ENCODE measurements at regions not wholly inside any gene's neighbourhood (a gene's known extent, or its start where the extent isn't known, plus 50 kb on each side); places are given as distances from the start of the nearest gene placed in this dataset.

- ChIA-PET POLR2A (no interaction called here), CTCF (ENCODE audit: low intra/inter-chr PET ratio, low total read pairs) (no interaction called here)
- Histone ChIP-seq H2AFZ (ENCODE audit: low read length) (no peak overlapping the region), H3K27ac (ENCODE audit: extremely low read length, insufficient read depth, low read length) (no peak overlapping the region), H3K4me3 (replicated peaks in 1 of 3; ENCODE audit: insufficient read depth in 1 of 3, low read depth in 2 of 3, low read length in 3 of 3) (no peak overlapping the region), H3K9ac (ENCODE audit: insufficient read depth, low read depth, low read length) (no peak overlapping the region), H3K4me1 (ENCODE audit: insufficient read depth, low read length) (no peaks in the 10 kb centered on the region), H3K79me2 (ENCODE audit: insufficient read depth, low read length) (no peaks in the 10 kb centered on the region), H3K27me3 (ENCODE audit: control insufficient read depth in 1 of 2, insufficient read depth in 2 of 2, low read length in 2 of 2) (no peaks in the 10 kb centered on the region), H3K9me3 (ENCODE audit: low read length) (no peaks in the 10 kb centered on the region), H3K36me3 (replicated peaks in 1 of 2; ENCODE audit: control insufficient read depth in 1 of 2, insufficient read depth in 2 of 2, low read length in 2 of 2) (no peaks in the 10 kb centered on the region), H3K4me2 (ENCODE audit: low read depth, low read length) (no peak overlapping the region), H4K20me1 (ENCODE audit: insufficient read depth, low read length) (no peaks in the 10 kb centered on the region)
- 38% methylated on average over 2 of the region's 9 CpGs for WGBS (ENCODE audit: low lambda C conversion rate)
- intact Hi-C loops (cut with micrococcal nuclease; ENCODE audit: unreplicated experiment) (no loop called here), in situ Hi-C loops (cut with HindIII; ENCODE audit: extremely low pct_ligation_motif_present, low pct_unique_long_range_greater_than_20kb) (no loop called here)
- FAIRE-seq (no peak), ATAC-seq (no peak), DNase-seq (ENCODE audit: low spot score) (no peak)
- BruUV-seq (replicated peaks) = no TSS peak
- no peak for TF ChIP-seq CSRNP1 (CRISPR knock-in tag; IDR thresholded peaks at IDR 0.05)
- no peak for TF ChIP-seq ZFP1 (CRISPR knock-in tag; IDR thresholded peaks at IDR 0.05)
- no peak for TF ChIP-seq MTERF4 (CRISPR knock-in tag; IDR thresholded peaks at IDR 0.05)
- no peak for TF ChIP-seq ZNF136 (CRISPR knock-in tag; IDR thresholded peaks at IDR 0.05; ENCODE audit: low read depth)
- TF ChIP-seq HNRNPUL1 (IDR thresholded peaks at IDR 0.05; ENCODE audit: low read depth, low read length) = no peak
- TF ChIP-seq ZNF740 (CRISPR knock-in tag; IDR thresholded peaks at IDR 0.05) = no peak
- TF ChIP-seq ZFY (CRISPR knock-in tag; IDR thresholded peaks at IDR 0.05) = no peak
- no peak for TF ChIP-seq KAT8 (CRISPR knock-in tag; IDR thresholded peaks at IDR 0.05)
- TF ChIP-seq ATRX (CRISPR knock-in tag; IDR thresholded peaks at IDR 0.05; ENCODE audit: borderline replicate concordance) = no peak
- no peak for TF ChIP-seq FOSL2 (CRISPR knock-in tag; IDR thresholded peaks at IDR 0.05)
- TF ChIP-seq FOSL1 (CRISPR knock-in tag; IDR thresholded peaks at IDR 0.05; ENCODE audit: borderline replicate concordance) = no peak
- no peak for TF ChIP-seq ETV6 (CRISPR knock-in tag; conservative IDR thresholded peaks at IDR 0.05)
These were observed 607.5 kb upstream of the BCHE start for GRCh38 chr3:166444756-166445155.

Measured in HepG2 (cell line).